HepG2 (cell line): ENCODE measurements at regions not wholly inside any gene's neighbourhood (a gene's known extent, or its start where the extent isn't known, plus 50 kb on each side); places are given as distances from the start of the nearest gene placed in this dataset.

Source experiments
- CHD4 ChIP-seq: fragments of 200-600 bp; sonication (generic); IDR thresholded peaks from 2 replicates; pipeline ENCODE4 v1.7.0; 2017; ENCODE audit warnings: mild to moderate bottlenecking, low read length, borderline replicate concordance
- IKZF5 ChIP-seq: IDR thresholded peaks from 2 replicates; pipeline ENCODE4 v1.6.1; 2018; ENCODE audit warnings: missing genetic modification reagents, mild to moderate bottlenecking, missing compliant biosample characterization
- KLF13 ChIP-seq: sonication (generic); formaldehyde crosslinking; IDR thresholded peaks from 2 replicates; pipeline ENCODE4 v1.4.0; 2020; ENCODE audit warnings: mild to moderate bottlenecking, missing genetic modification reagents
- MAFF ChIP-seq: IDR thresholded peaks from 2 replicates; pipeline ENCODE4 v1.6.1; 2011; ENCODE audit warnings: low read depth, low read length, improper control_type of control experiment
- MED13 ChIP-seq: sonication (generic); formaldehyde crosslinking; IDR thresholded peaks from 2 replicates; pipeline ENCODE4 v1.5.0; 2020; ENCODE audit warnings: missing genetic modification reagents
- MTA1 ChIP-seq: sonication (generic); formaldehyde crosslinking; IDR thresholded peaks from 2 replicates; pipeline ENCODE4 v1.4.0; 2020; ENCODE audit warnings: missing genetic modification reagents, mild to moderate bottlenecking, borderline replicate concordance
- PCBP1 ChIP-seq: fragments of 200-400 bp; formaldehyde crosslinking; IDR thresholded peaks from 2 replicates; pipeline ENCODE4 v1.6.1; 2017; ENCODE audit warnings: mild to moderate bottlenecking, low read depth, low read length, borderline replicate concordance
- PCBP2 ChIP-seq: fragments of 200-400 bp; formaldehyde crosslinking; optimal IDR thresholded peaks from 2 replicates; pipeline ENCODE3; 2018; ENCODE audit warnings: low read length, low read depth; ENCODE audit not compliant: poor library complexity, severe bottlenecking
- SNAPC2 ChIP-seq: sonication (generic); formaldehyde crosslinking; IDR thresholded peaks from 2 replicates; pipeline ENCODE4 v1.8.1; 2022; ENCODE audit warnings: mild to moderate bottlenecking, missing genetic modification reagents
- TGIF2 ChIP-seq: IDR thresholded peaks from 2 replicates; pipeline ENCODE4 v1.6.1; 2016; ENCODE audit warnings: control low read depth, missing compliant biosample characterization
- TSC22D2 ChIP-seq: sonication (generic); formaldehyde crosslinking; IDR thresholded peaks from 2 replicates; pipeline ENCODE4 v1.5.1; 2020; ENCODE audit warnings: missing genetic modification reagents, mild to moderate bottlenecking, borderline replicate concordance
- U2AF1 ChIP-seq: fragments of 200-400 bp; formaldehyde crosslinking; optimal IDR thresholded peaks from 2 replicates; pipeline ENCODE3; 2017; ENCODE audit warnings: mild to moderate bottlenecking, low read depth, low read length
- ZBTB40 ChIP-seq, 2 experiments: fragments of 450-650 bp in 1 of 2; sonication (generic) in 1 of 2; formaldehyde crosslinking in 1 of 2; IDR thresholded peaks; 2 replicates each; pipeline versions ENCODE4 v1.6.1 to v1.8.0; 2016 to 2022; ENCODE audit warnings: antibody characterized with exemption in 1 of 2, mild to moderate bottlenecking in 1 of 2, missing genetic modification reagents in 1 of 2
- ZBTB46 ChIP-seq: sonication (generic); formaldehyde crosslinking; IDR thresholded peaks from 2 replicates; pipeline ENCODE4 v1.4.0; 2020; ENCODE audit warnings: mild to moderate bottlenecking, missing genetic modification reagents, borderline replicate concordance
- ZNF773 ChIP-seq: sonication (generic); formaldehyde crosslinking; IDR thresholded peaks from 2 replicates; pipeline ENCODE4 v1.4.0; 2020; ENCODE audit warnings: missing genetic modification reagents, borderline replicate concordance
- ZNF776 ChIP-seq: sonication (generic); formaldehyde crosslinking; IDR thresholded peaks from 2 replicates; pipeline ENCODE4 v1.4.0; 2020; ENCODE audit warnings: mild to moderate bottlenecking, missing genetic modification reagents
- ZSCAN20 ChIP-seq: sonication (generic); formaldehyde crosslinking; IDR thresholded peaks from 2 replicates; pipeline ENCODE4 v1.4.0; 2020; ENCODE audit warnings: missing genetic modification reagents, mild to moderate bottlenecking, borderline replicate concordance

GRCh38 chr9:129334105-129334935, 156.3 kb upstream of the IER5L start (continued):
- TF ChIP-seq ZNF773 (CRISPR knock-in tag) (no peak), PCBP1 (0 out of 2 replicates have a peak, but pooled peaks have one; percentile 45), IKZF5 (CRISPR knock-in tag) (peak; percentile 98), MAFF (no peak), TSC22D2 (peak; percentile 87; the same call in 1 of the 2 replicates), ZBTB46 (CRISPR knock-in tag) (no peak; the same call in 1 of the 2 replicates), ZNF776 (CRISPR knock-in tag) (0 out of 2 replicates have a peak, but pooled peaks have one; percentile 54), ZSCAN20 (CRISPR knock-in tag) (no peak), TGIF2 (CRISPR knock-in tag) (no peak), CHD4 (peak; percentile 77; the same call in 1 of the 2 replicates), KLF13 (CRISPR knock-in tag) (no peak), U2AF1 (peak; percentile 33), SNAPC2 (no peak; the same call in 1 of the 2 replicates), MTA1 (peak; percentile 90), PCBP2 (no peak), ZBTB40 (IDR thresholded peaks at IDR 0.05) (no peak), ZBTB40 (CRISPR knock-in tag; IDR thresholded peaks at IDR 0.05) (no peak; the same call in none of the 2 replicates), MED13 (CRISPR knock-in tag) (peak; percentile 60; the same call in 1 of the 2 replicates)
